ENCODE measurements at regions not wholly inside any gene's neighbourhood (a gene's known extent, or its start where the extent isn't known, plus 50 kb on each side); places are given as distances from the start of the nearest gene placed in this dataset.

DNA sequence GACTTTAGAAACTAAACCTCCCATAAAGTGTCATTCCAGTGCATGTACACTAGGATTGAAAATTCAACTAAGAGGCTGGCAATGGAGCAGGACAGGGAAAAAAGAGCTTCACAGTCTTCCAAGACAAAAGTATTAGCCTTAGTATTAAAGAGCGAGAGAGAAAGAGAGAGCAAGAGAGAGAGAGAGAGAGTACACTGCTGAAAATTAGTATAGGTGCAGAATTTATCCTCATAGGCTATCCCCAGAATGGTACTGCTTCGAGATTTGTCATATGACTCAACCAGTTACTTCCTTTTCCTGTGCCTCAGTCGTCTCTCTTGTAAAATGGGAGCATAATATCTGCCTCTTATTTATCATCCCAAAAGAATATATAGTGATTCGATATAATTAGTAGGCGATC lies 543.2 kb upstream of the JARID2 start:
- intact Hi-C loops (cut with micrococcal nuclease) = no loop called here
- DNase-seq = no peak
- ATAC-seq = no peak

DNA sequence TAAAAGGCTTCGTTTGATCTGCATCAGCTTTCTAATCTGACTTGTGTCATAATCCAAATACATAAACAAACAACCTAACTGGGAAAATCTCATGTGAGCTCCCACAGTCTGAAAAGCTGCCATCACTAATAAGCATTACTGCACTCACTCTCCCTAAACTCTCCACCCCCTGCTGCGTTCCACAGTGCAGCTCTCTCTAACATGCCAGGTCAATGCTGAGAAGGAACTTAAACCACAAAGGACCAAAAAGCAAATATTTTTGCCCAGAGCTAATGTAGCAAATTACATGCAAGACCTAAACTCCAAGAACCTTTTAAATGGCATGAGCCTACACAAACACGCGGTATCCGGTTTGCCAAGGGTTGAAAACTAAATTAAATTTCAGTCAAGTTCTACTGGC lies 542.3 kb upstream of the JARID2 start:
- DNase-seq (no peak), ATAC-seq (no peak)
- intact Hi-C loops (cut with micrococcal nuclease) = no loop called here

DNA sequence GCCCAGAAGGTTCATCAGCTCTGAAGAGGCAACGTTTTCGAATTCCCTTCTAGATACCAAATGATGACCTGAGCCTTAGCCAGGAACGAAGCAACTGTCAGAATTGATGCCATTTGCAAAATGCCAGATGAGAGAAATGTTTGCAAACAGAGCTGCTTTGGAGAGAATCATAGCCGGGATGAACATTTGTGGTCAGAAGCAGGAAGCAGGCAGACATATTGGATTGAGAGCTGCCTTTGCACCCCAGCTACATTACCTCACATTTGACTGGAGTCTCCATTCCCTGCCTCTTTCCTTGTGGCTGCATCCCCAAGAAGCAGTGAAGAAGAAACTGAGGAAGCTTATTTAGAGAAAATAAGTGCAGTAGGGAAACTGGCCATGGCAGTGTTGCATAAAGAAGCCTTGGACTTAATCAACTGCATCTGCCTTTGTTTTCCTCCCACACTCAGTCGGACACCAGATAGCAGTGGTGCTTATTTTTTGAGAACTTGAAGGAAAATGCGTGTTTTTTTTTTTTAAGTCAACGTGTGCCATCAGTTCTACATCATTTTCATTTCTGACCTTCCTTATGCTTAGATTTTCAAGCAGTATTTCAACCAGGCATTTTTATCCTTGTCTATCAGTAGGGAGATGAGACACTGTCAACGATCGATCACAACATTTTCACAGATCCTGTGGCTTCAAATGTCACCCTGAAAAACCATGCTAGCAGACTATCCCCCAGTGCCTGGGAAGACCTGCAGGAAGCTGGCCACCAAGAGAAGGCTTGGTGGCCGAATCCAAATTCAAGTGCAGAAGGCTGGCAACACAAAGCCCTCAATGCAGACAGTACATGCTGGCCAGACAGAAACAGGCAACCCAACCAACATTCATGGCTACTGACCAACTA lies 541.2 kb upstream of the JARID2 start:
- intact Hi-C loops (cut with micrococcal nuclease) = no loop called here
- no peak for DNase-seq
- ATAC-seq = no peak

DNA sequence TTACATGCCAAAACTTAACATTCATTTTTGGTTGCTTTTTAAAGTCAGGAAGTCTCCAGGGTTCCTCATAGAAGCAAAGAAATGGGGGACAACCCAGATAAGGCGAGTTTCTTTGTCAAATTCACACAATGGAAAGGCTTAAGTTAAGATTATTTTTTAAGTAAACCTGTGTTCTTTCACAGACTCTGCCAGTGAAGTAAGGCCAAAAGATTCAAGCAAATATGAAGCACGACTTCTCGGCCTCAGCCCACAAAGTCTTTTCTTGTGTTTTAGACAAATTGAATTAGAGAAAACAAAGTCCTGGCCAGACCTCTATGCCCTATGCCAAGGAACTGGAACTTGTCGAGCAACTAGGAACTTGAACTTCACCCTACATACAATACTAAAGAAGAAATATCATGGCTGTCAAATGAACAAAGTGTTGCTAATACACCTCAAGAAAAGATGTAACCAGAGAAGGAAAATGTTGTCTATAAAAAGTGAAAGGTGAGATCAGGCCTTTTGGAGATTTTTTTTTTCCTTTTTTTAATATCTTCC lies 540.0 kb upstream of the JARID2 start:
- intact Hi-C loops (cut with micrococcal nuclease) = no loop called here
- DNase-seq (no peak), ATAC-seq (peak; percentile 45)

DNA sequence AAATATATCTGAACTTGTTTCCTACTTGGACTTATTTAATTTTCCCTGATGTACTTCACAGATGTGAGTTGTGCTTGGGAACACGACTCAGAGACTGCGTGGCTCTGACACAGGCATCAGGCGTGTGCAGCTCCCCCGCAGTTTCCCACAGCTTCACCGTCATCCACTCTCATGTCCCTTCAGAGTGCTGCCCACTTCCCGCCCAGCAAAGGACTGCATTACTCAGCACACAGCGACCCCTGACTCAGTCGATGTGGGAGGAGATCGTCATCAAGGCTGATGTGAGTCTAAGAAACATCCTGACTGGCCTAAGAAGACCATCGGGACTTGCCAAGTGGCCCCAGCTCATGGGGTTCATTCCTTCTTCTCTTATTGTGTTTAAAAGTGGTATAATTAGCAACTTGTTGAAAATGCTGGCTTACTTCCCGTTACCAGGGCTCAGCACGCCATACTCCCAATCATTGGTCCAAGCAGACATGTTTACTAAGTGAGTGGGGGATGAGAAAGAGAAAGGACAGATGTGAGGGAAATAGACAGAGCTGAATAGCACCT lies 539.4 kb upstream of the JARID2 start:
- DNase-seq (peak; percentile 64), ATAC-seq (peak; percentile 89)
- intact Hi-C loops (cut with micrococcal nuclease) = no loop called here

DNA sequence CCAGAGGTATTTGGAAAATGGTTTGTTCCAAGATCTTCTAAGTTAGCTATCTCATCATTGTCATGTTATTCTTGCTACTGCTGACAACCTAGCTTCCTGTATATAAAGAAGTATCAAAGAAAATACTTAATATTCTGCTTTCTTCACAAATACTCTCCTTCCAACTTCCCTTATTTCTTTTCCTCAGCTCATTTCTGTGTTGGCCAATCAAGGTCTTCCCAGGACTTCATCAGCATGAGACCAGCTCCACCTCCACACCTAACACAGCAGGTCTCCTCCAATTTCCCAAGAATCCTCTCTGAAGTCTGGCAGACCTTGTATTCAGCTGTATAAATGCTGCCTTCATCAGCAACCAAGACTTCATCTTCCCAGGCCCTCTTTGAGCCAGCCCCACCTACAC lies 538.6 kb upstream of the JARID2 start:
- intact Hi-C loops (cut with micrococcal nuclease) = no loop called here
- DNase-seq (no peak), ATAC-seq (no peak)

DNA sequence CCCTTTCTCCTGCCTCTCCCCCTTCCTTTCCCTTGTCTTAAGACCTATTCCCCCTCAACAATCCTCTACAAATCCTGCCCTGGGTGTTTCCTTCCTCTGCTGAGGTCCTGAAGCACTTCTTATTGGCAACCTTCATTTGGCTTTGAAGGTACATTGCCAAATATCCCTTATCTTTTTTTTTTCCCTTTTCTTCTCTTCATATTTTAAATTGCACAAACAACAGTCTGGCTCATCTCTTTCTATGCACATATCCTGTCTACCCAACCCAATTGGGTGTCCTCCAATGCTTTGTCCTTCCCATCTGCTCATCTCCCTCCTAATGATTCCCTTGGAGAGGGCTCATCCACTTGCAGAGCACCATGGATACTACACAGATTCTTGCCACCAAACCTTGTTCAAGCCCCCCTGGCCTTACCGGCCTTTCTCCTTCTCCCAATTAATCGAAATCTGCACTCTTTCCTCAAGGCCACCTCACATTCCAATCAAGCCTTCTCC lies 537.9 kb upstream of the JARID2 start:
- DNase-seq = no peak
- ATAC-seq = no peak
- intact Hi-C loops (cut with micrococcal nuclease) = no loop called here

DNA sequence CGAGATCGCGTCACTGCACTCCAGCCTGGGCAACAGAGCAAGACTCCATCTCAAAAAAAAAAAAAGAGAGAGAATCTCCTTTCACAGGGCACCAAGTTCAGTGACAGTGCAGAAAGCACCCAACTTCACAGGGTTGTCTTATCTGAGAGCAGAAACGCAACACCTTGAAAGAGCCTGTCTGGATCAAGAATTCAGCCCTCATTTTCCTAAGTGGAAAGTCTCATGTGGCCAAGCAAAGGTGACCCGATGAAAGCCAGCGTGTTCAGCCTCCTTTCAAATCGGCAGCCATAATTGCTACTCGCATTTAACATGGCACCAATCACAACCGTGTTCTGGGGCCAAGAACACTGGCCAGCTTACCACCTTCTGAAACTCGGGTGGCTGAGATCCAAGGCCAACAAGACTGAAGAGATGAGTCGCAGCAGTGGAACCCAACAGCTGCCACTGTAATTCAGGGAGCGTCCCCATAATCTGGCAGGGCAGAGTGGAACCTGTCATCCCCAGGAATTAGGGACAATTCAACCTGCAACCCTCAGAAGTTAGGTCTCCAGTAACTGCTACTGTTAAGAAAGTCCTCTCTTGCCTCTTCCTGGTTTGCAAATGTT lies 536.7 kb upstream of the JARID2 start:
- ATAC-seq (no peak), DNase-seq (no peak)
- intact Hi-C loops (cut with micrococcal nuclease) = no loop called here

DNA sequence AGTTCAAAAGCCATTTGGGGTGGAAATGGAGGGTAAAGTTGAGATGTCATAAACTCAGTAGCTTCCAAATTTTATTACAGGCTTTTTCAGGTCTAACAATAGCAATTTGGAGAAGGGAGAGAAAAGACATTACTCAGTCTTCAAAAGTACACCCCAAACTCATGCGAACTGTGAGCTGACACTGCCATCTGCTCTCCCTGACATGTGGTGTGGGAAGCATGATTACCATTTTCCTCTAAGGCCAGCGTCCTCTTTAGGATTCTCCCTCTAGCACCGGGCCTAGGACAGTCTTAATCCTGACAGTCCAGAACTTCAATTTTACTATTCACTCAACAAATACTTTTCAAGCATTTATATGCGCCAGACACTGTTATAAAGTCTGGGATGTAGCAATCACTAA lies 536.0 kb upstream of the JARID2 start:
- DNase-seq = no peak
- intact Hi-C loops (cut with micrococcal nuclease) = no loop called here
- no peak for ATAC-seq

DNA sequence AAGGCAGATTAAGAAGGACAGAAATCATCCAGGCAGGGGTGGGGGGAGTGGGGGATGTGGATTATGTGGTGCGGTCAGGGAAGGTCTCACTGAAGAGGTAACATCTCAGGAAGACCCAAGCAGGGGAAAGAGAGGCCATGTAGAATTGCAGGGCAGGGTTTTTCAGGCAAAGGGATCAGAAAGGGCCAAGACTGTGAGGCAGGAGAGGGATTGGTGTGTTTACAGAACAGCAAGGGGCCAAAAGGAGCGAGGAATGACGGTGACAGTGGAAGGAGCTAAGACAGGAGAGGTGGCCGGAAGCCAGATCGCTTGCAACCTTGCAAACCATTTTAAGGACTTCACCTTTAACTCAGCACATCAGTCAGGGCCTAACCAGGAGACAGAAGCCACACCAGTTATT lies 535.4 kb upstream of the JARID2 start:
- DNase-seq = no peak
- ATAC-seq = no peak
- intact Hi-C loops (cut with micrococcal nuclease) = no loop called here

DNA sequence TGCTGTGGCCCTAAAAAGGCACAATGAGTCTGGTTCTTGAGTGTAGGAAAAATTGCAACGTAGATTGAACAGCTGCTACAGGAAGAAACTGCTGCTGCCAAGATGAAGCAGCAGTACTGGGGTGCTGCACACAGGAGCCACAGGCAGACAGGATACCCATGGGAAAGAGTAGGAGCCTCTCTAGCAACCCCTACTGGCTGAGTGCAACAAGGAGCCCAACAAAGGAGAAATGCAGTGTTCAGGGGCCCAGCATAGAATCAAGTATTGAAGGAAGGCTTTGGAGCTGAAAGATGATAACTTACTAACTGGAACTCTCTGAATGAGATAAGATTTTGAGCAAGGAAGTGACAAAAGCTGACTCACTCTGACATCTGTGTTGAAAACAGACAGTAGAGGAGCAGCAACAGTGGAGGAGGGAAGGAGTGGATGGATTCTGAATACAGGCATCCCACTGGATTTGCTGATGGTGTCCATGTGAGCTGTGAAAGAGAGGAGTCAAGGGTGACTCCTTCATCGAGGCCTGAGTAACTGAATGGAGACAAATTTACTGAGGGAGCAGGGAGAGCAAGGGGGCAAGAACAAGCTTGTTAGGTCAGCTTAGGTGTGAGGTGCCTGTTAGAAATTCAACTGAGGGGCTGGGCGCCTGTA lies 534.7 kb upstream of the JARID2 start:
- intact Hi-C loops (cut with micrococcal nuclease) = no loop called here
- DNase-seq (no peak), ATAC-seq (peak; percentile 17)

DNA sequence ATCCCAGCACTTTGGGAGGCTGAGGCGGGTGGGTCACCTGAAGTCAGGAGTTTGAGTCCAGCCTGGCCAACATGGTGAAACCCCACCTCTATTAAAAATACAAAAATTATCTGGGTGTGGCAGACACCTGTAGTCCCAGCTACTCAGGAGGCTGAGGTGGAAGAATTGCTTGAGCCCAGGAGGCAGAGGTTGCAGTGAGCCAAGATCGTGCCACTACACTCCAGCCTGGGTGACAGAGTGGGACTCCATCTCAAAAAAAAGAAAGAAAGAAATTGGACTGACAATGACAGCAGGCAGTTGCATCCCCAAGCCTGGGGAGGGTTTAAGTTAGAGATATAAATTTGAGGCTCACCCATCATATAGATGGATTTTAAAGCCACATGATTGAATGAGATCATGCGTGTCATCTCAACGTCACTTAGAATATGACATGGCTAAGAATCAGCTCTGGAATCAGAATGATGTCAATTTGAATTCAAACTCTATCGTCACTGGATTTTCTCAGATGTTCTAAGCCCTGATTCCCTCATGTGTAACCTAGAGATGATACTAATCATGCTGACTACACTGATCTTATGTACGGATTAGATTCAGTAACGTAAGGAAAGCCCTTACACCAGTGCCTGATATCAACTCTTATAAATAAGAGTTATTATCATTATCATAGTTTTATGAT lies 534.0 kb upstream of the JARID2 start:
- intact Hi-C loops (cut with micrococcal nuclease) = no loop called here
- DNase-seq (no peak), ATAC-seq (no peak)

DNA sequence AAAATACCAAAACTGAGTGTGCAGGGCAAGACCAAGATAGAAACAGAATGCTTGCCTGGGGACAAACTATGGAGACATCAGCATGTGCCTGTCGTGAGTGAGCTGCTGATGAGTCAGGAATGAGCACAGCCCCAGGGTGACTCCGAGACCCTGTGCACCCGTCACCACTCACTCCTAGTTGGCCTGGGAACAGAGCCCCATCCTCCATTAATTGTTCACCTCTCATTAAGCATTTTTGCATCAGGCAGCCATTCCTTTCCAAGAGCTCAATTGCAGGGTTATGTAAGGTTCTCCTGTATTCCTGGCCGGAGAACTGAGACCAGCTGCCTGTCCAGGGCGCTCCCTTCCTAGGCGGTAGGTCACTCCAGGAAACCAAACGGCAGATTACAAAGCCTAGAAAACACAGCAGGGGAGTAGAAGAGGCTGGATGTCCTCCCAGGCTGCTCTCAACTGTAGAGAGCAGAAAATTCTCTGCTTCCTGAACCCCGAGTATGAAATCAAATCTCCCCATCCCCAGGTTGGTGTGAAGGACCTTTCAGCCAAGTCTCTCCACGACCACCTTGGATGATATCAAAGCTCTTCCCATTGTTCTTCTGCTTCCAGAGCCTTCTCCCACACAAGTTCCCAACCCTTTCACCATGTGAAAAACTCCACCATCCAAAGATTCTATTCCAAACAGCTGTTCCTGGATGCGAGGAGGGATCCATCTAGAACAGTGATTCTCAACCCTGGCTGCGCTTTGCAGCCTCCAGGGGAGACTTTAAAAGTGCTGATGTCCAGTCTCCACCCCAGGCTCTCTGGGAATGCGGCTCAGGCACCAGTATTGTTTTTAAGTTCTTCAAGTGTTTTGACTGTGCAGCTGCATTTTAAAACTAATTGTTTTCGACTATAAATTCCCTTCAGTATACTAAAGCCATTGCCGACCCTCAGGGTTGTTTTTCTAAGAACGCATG lies 532.6 kb upstream of the JARID2 start:
- ATAC-seq = peak; percentile 96
- intact Hi-C loops (cut with micrococcal nuclease) = no loop called here
- peak; percentile 66 for DNase-seq

DNA sequence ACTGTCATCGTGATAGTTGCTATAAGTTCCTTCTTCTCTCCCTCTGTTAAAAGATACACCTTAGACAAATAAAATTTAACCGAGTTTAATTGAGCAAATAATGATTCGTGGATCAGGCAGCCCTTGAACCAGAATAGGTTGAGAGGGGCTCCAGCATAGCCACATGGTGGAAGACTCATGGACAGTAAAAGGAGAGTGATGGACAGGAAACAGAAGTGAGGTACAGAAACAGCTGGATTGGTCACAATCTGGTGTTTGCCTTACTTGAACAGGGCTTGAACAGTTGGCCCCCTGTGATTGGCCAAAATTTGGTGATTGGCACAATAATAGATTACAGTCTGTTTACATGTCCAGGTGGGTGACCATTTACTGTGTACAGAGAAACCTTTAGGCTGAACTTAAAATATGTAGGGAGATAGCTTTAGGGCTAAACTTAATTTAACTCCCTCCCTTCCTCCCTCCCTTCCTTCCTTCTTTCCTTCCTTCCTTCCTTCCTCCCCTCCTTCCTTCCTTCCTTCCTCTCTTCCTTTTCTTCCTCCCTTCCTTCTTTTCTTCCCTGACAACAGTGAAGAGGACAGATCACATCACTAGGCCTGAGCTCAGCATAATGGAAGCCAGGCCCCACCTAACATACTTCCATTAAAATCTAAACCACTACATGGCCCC lies 531.8 kb upstream of the JARID2 start:
- intact Hi-C loops (cut with micrococcal nuclease) = no loop called here
- ATAC-seq = no peak

DNA sequence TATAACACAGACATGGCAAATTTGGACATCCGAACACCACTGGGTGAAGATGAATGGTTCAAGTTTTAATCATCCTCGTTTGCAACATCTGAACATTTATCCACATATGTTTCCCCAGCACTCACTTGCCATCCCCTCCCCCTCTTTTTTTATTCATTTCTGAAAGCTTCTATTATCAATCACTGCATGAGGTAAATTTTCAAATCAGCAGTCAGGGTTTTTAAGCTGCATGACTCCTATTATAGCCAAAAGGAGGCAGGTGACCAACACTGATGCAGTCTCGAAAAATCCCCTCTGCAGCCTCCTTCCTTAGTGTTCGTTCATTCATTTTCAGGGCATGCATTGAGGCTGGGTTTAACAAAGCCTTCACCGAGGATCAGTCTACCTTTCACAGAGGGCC lies 530.8 kb upstream of the JARID2 start:
- intact Hi-C loops (cut with micrococcal nuclease) = no loop called here
- no peak for DNase-seq
- no peak for ATAC-seq

More for the DNA sequence above, 531.8 kb upstream of the JARID2 start:
- DNase-seq = no peak

DNA sequence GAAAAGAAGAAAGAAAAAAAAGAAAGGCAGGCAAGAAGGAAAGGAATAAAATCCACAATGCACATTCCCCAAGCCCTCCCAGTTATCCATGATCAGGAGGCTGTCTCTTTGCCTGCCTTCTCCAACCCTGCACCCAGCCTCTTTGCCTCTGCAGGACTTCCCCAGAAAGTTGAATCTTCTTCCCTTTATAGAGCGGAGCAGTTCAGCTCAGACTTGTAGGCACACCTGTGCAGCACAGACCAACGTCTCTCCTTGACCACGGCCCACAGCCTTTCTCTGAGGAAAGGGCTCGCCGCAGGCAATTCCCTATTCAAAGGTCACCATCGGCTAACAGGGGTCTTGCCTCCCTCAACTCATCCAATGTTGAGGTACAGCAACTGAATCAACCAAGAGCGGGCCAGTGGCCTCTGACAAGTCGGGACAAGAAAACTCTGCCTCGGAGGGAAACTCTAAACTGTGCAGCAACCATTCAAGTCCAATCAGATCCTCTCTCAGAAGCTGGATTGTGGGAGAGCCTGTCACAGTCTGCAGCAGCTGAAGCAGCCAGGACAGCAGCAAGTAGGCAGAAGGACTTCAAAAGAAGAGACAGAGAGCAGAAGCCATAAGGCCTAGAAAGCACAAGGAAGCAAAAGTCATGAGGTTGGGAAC lies 529.2 kb upstream of the JARID2 start:
- DNase-seq (no peak), ATAC-seq (no peak)
- intact Hi-C loops (cut with micrococcal nuclease) = no loop called here

DNA sequence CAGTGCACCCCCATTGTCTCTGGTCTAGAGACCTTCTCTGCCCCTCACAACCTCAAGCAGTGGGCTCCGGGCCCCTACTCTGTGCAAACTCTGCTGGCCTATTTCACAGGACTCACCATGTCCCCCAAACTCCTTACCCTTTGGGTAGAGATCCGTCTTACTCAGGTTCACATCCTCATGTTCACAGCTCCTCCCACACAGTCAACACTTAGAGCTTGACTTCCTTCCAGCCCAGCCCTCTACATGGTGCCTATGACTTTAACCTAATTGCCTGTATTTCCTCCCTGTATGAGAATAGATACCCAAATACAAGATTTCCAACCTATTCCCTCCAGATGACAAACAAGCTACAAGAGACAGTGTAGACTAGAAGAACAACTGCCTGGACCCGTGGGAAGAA lies 528.6 kb upstream of the JARID2 start:
- intact Hi-C loops (cut with micrococcal nuclease) = no loop called here
- ATAC-seq (no peak), DNase-seq (no peak)
